K562 (cell line): ENCODE measurements at regions not wholly inside any gene's neighbourhood (a gene's known extent, or its start where the extent isn't known, plus 50 kb on each side); places are given as distances from the start of the nearest gene placed in this dataset.
A peak's percentile ranks its signal among the peaks of the same experiment; 100 is the strongest.

Experiments used
- ATF7 ChIP-seq: fragments of 450-650 bp; IDR thresholded peaks from 2 replicates; pipeline ENCODE4 v1.7.1; 2014; ENCODE audit warnings: mild to moderate bottlenecking, moderate library complexity
- BRD4 ChIP-seq: fragments of 200-600 bp; sonication (generic); IDR thresholded peaks from 2 replicates; pipeline ENCODE4 v1.6.1; 2017; ENCODE audit warnings: inconsistent platforms
- CREB1 ChIP-seq, 2 experiments: sonication (generic) in 1 of 2; formaldehyde crosslinking in 1 of 2; IDR thresholded peaks; 2 replicates each; pipeline versions ENCODE4 v1.6.1 to v1.8.0; 2012 to 2022; ENCODE audit warnings: inconsistent platforms in 1 of 2, mild to moderate bottlenecking in 1 of 2, missing genetic modification reagents in 1 of 2, moderate library complexity in 1 of 2
- E2F4 ChIP-seq: sonication (generic); formaldehyde crosslinking; IDR thresholded peaks from 2 replicates; pipeline ENCODE4 v1.8.0; 2022; ENCODE audit warnings: mild to moderate bottlenecking, low read depth, missing genetic modification reagents
- ELF4 ChIP-seq: fragments of 450-650 bp; formaldehyde crosslinking; IDR thresholded peaks from 2 replicates; pipeline ENCODE4 v1.4.0; 2022; ENCODE audit warnings: missing genetic modification characterization
- FOXA1 ChIP-seq: fragments of 450-650 bp; IDR thresholded peaks from 2 replicates; pipeline ENCODE4 v1.6.1; 2016; ENCODE audit warnings: mild to moderate bottlenecking, borderline replicate concordance
- FOXP1 ChIP-seq: sonication (generic); formaldehyde crosslinking; IDR thresholded peaks from 2 replicates; pipeline ENCODE4 v1.8.0; 2022; ENCODE audit warnings: mild to moderate bottlenecking, missing genetic modification reagents
- FOXP4 ChIP-seq: sonication (generic); formaldehyde crosslinking; IDR thresholded peaks from 2 replicates; pipeline ENCODE4 v1.8.0; 2022; ENCODE audit warnings: mild to moderate bottlenecking, missing genetic modification reagents, borderline replicate concordance
- FUS ChIP-seq: fragments of 200-400 bp; formaldehyde crosslinking; optimal IDR thresholded peaks from 2 replicates; pipeline ENCODE3; 2017; ENCODE audit warnings: low read depth, low read length
- HNRNPH1 ChIP-seq: fragments of 200-400 bp; formaldehyde crosslinking; optimal IDR thresholded peaks from 2 replicates; pipeline ENCODE3; 2017; ENCODE audit warnings: low read depth, mild to moderate bottlenecking, low read length, moderate library complexity
- HNRNPL ChIP-seq: fragments of 200-400 bp; formaldehyde crosslinking; IDR thresholded peaks from 2 replicates; pipeline ENCODE4 v1.6.1; 2017; ENCODE audit warnings: low read depth, mild to moderate bottlenecking, low read length
- KLF13 ChIP-seq: fragments of 450-650 bp; IDR thresholded peaks from 2 replicates; pipeline ENCODE4 v1.6.1; 2016; ENCODE audit warnings: missing genetic modification characterization, low read depth, mild to moderate bottlenecking, missing compliant biosample characterization, moderate library complexity, borderline replicate concordance
- POLR2B ChIP-seq: fragments of 450-650 bp; IDR thresholded peaks from 2 replicates; pipeline ENCODE4 v1.6.1; 2018; ENCODE audit warnings: low read depth; ENCODE audit not compliant: partially characterized antibody
- PREB ChIP-seq: sonication (generic); formaldehyde crosslinking; IDR thresholded peaks from 2 replicates; pipeline ENCODE4 v1.8.1; 2023; ENCODE audit warnings: mild to moderate bottlenecking, missing genetic modification reagents
- RUNX1 ChIP-seq: sonication (generic); IDR thresholded peaks from 2 replicates; pipeline ENCODE4 v1.6.1; 2016; ENCODE audit warnings: antibody characterized with exemption, low read depth
- SETDB1 ChIP-seq: IDR thresholded peaks from one replicate; pipeline ENCODE4 v1.6.1; 2012; ENCODE audit warnings: low read length, control low read depth, inconsistent platforms
- SREBF2 ChIP-seq: sonication (generic); formaldehyde crosslinking; IDR thresholded peaks from 2 replicates; pipeline ENCODE4 v1.4.0; 2020; ENCODE audit warnings: mild to moderate bottlenecking, missing genetic modification reagents
- SRSF7 ChIP-seq: fragments of 200-400 bp; formaldehyde crosslinking; optimal IDR thresholded peaks from 2 replicates; pipeline ENCODE3; 2017; ENCODE audit warnings: mild to moderate bottlenecking, low read depth, low read length
- THAP7 ChIP-seq: fragments of 250-450 bp; sonication (Bioruptor Pico); IDR thresholded peaks from 2 replicates; pipeline ENCODE4 v1.5.0; 2021
- TRIM24 ChIP-seq, 2 experiments: fragments of 450-650 bp; IDR thresholded peaks; 2 replicates each; pipeline ENCODE4 v1.6.1; 2016
- USF2 ChIP-seq: sonication (generic); formaldehyde crosslinking; IDR thresholded peaks from 2 replicates; pipeline ENCODE4 v1.5.0; 2020; ENCODE audit warnings: missing genetic modification reagents
- ZNF324 ChIP-seq: fragments of 250-450 bp; sonication (Bioruptor Pico); IDR thresholded peaks from 2 replicates; pipeline ENCODE4 v1.4.0; 2020; ENCODE audit warnings: mild to moderate bottlenecking
- ZNF57 ChIP-seq: fragments of 450-650 bp; formaldehyde crosslinking; IDR thresholded peaks from 2 replicates; pipeline ENCODE4 v1.4.0; 2020; ENCODE audit warnings: mild to moderate bottlenecking, moderate library complexity

GRCh38 chr6:26156105-26156849 is 69.0 kb downstream of the HFE start (continued):
- TF ChIP-seq FOXP4 (peak; percentile 47; the same call in 1 of the 2 replicates), THAP7 (CRISPR knock-in tag) (peak; percentile 61; the same call in 1 of the 2 replicates), FUS (no peak), ELF4 (CRISPR knock-in tag) (no peak), SRSF7 (no peak), E2F4 (no peak), CREB1 (IDR thresholded peaks at IDR 0.05) (no peak; the same call in 1 of the 2 replicates), CREB1 (CRISPR knock-in tag; IDR thresholded peaks at IDR 0.05) (peak; percentile 73; the same call in 1 of the 2 replicates), RUNX1 (peak; percentile 39; the same call in 1 of the 2 replicates), PREB (CRISPR knock-in tag) (no peak; the same call in 1 of the 2 replicates), FOXP1 (CRISPR knock-in tag) (peak; percentile 99), SREBF2 (no peak), USF2 (CRISPR knock-in tag) (no peak), POLR2B (peak; percentile 99), ZNF324 (CRISPR knock-in tag) (0 out of 2 replicates have a peak, but pooled peaks have one; percentile 42), KLF13 (0 out of 2 replicates have a peak, but pooled peaks have one; percentile 30), HNRNPL (peak; percentile 99), HNRNPH1 (no peak), TRIM24 (IDR thresholded peaks at IDR 0.05) (peak in 1 of 2 experiments; percentile 33; a peak in 1 of 4 replicates), BRD4 (peak; percentile 68; the same call in 1 of the 2 replicates), ATF7 (peak; percentile 67; the same call in 1 of the 2 replicates), ZNF57 (no peak), SETDB1 (no peak), FOXA1 (no peak)
